H1 (cell line): ENCODE measurements at regions not wholly inside any gene's neighbourhood (a gene's known extent, or its start where the extent isn't known, plus 50 kb on each side); places are given as distances from the start of the nearest gene placed in this dataset.

Experiments
- EP300 ChIP-seq, 2 experiments: IDR thresholded peaks; 1 replicate in 1 of 2; 2 replicates in 1 of 2; pipeline ENCODE4 v1.6.1; 2011 to 2012; ENCODE audit warnings: low read depth in 2 of 2, low read length in 2 of 2, mild to moderate bottlenecking in 2 of 2, borderline replicate concordance in 1 of 2, inconsistent platforms in 1 of 2, moderate library complexity in 1 of 2
- HDAC6 ChIP-seq: IDR thresholded peaks from one replicate; pipeline ENCODE4 v1.7.1; 2012; ENCODE audit warnings: low read depth, mild to moderate bottlenecking, inconsistent platforms, low read length, moderate library complexity
- PHF8 ChIP-seq: fragments of 200-600 bp; sonication (generic); conservative IDR thresholded peaks from 2 replicates; pipeline ENCODE4 v1.7.1; 2012; ENCODE audit warnings: low read depth, mild to moderate bottlenecking, inconsistent platforms, low read length, moderate library complexity
- RNF2 ChIP-seq: fragments of 200-900, 300-1000 bp; sonication (generic); IDR thresholded peaks from 2 replicates; pipeline ENCODE4 v1.7.1; 2016; ENCODE audit warnings: borderline replicate concordance, low read depth, mild to moderate bottlenecking, antibody characterized with exemption, low read length; ENCODE audit not compliant: poor library complexity, severe bottlenecking; ENCODE audit errors: missing control alignments
- TF ChIP-seq, protein P1 (sequence below), 3 experiments: IDR thresholded peaks; 1 replicate in 2 of 3; 2 replicates in 1 of 3; pipeline versions ENCODE4 v1.5.1 to v1.6.1; 2011; ENCODE audit warnings: low read length in 3 of 3, mild to moderate bottlenecking in 3 of 3, inconsistent platforms in 2 of 3, low read depth in 1 of 3, moderate library complexity in 1 of 3; ENCODE audit not compliant: insufficient read depth in 1 of 3; ENCODE audit errors: control extremely low read depth in 1 of 3
- TF ChIP-seq, protein P2 (sequence below): IDR thresholded peaks from 2 replicates; pipeline ENCODE4 v1.6.1; 2011; ENCODE audit warnings: low read depth, mild to moderate bottlenecking, low read length; ENCODE audit not compliant: insufficient read depth

DNA sequence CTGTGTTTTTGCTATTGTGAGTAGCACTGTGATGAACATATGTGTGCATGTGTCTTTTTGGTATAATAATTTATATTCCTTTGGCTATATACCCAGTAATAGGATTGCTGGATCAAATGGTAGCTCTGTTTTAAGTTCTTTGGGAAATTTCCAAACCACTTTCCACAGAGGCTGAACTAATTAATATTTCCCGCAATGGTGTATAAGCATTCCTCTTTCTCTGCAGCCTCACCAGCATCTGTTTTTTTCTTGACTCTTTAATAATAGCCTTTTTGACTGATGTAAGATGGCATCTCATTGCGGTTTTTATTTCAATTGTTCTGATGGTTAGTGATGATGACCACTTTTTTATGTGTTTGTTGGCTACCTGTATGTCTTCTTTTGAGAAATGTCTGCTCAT, 247.7 kb upstream of the NDST3 start (continued):
- TF ChIP-seq, protein P1, sequence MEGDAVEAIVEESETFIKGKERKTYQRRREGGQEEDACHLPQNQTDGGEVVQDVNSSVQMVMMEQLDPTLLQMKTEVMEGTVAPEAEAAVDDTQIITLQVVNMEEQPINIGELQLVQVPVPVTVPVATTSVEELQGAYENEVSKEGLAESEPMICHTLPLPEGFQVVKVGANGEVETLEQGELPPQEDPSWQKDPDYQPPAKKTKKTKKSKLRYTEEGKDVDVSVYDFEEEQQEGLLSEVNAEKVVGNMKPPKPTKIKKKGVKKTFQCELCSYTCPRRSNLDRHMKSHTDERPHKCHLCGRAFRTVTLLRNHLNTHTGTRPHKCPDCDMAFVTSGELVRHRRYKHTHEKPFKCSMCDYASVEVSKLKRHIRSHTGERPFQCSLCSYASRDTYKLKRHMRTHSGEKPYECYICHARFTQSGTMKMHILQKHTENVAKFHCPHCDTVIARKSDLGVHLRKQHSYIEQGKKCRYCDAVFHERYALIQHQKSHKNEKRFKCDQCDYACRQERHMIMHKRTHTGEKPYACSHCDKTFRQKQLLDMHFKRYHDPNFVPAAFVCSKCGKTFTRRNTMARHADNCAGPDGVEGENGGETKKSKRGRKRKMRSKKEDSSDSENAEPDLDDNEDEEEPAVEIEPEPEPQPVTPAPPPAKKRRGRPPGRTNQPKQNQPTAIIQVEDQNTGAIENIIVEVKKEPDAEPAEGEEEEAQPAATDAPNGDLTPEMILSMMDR (IDR thresholded peaks at IDR 0.05; ENCODE audit: control extremely low read depth in 1 of 3, insufficient read depth in 1 of 3, low read depth in 1 of 3, low read length in 3 of 3), result no peak
- TF ChIP-seq PHF8 (no peak), HDAC6 (no peak), EP300 (IDR thresholded peaks at IDR 0.05; ENCODE audit: borderline replicate concordance in 1 of 2, low read depth in 2 of 2, low read length in 2 of 2) (no peak), RNF2 (no peak)
- TF ChIP-seq, protein P2, sequence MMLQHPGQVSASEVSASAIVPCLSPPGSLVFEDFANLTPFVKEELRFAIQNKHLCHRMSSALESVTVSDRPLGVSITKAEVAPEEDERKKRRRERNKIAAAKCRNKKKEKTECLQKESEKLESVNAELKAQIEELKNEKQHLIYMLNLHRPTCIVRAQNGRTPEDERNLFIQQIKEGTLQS, result no peak
